ENCODE measurements at regions not wholly inside any gene's neighbourhood (a gene's known extent, or its start where the extent isn't known, plus 50 kb on each side); places are given as distances from the start of the nearest gene placed in this dataset.
"Not testable (repeated sequence)": the region's sequence is repeated elsewhere in the genome, so short reads cannot be mapped to it uniquely, and the experiment has no call there.

GRCh38 chr1:183753464-183753891 lies 51.4 kb upstream of the RGL1 start:
- no peak for DNase-seq

GRCh38 chr1:183744132-183744913 lies 60.6 kb upstream of the RGL1 start:
- no peak for DNase-seq

GRCh38 chr1:183742355-183742754 lies 62.6 kb upstream of the RGL1 start:
- no peak for DNase-seq

GRCh38 chr1:183739741-183740271 lies 65.1 kb upstream of the RGL1 start:
- peak; percentile 48 for DNase-seq

GRCh38 chr1:183739082-183739481 lies 65.8 kb upstream of the RGL1 start:
- no peak for DNase-seq

- DNase-seq: not testable (repeated sequence)
These were observed 67.0 kb upstream of the RGL1 start for GRCh38 chr1:183737916-183738315.

- no peak for DNase-seq
These were observed 68.6 kb upstream of the RGL1 start for GRCh38 chr1:183736343-183736742.

- no peak for DNase-seq
These were observed 69.7 kb upstream of the RGL1 start for GRCh38 chr1:183735069-183735860.

GRCh38 chr1:183734543-183735036 lies 70.3 kb upstream of the RGL1 start:
- peak; percentile 82 for DNase-seq

GRCh38 chr1:183733715-183734114 lies 71.2 kb upstream of the RGL1 start:
- no peak for DNase-seq

GRCh38 chr1:183732236-183732880 lies 72.6 kb upstream of the RGL1 start:
- peak; percentile 87 for DNase-seq

GRCh38 chr1:183730886-183731573 lies 73.9 kb upstream of the RGL1 start:
- DNase-seq: no peak

- no peak for DNase-seq
These were observed 74.7 kb upstream of the RGL1 start for GRCh38 chr1:183730107-183730724.

- DNase-seq: no peak
These were observed 73.7 kb upstream of the APOBEC4 start for GRCh38 chr1:183726825-183727224.

- DNase-seq: no peak
These were observed 71.4 kb upstream of the APOBEC4 start for GRCh38 chr1:183724350-183725042.

- DNase-seq: no peak
These were observed 70.5 kb upstream of the APOBEC4 start for GRCh38 chr1:183723571-183723970.

GRCh38 chr1:183721041-183721440 lies 67.9 kb upstream of the APOBEC4 start:
- DNase-seq: no peak

- no peak for DNase-seq
These were observed 66.9 kb upstream of the APOBEC4 start for GRCh38 chr1:183720028-183720427.

GRCh38 chr1:183719289-183719688 lies 66.2 kb upstream of the APOBEC4 start:
- no peak for DNase-seq

- DNase-seq: no peak
These were observed 63.2 kb upstream of the APOBEC4 start for GRCh38 chr1:183716286-183716685.

All from skin of body (tissue), 1 donor.